Lung (tissue), 11 donors: ENCODE measurements at regions not wholly inside any gene's neighbourhood (a gene's known extent, or its start where the extent isn't known, plus 50 kb on each side); places are given as distances from the start of the nearest gene placed in this dataset.

Source experiments
- ATAC-seq: fragments of 200-7000 bp; cut with Tn5 transposase; one replicate; pipeline ENCODE4 v1.9.1; 2020; ENCODE audit warnings: moderate number of reproducible peaks; ENCODE audit not compliant: insufficient read depth, low FRiP score
- DNase-seq, 3 donors: peaks; one replicate each; pipeline ENCODE4 v3.0.0-alpha.2; 2013 to 2017
- H3K27ac ChIP-seq, 2 donors: one replicate each; pipeline ENCODE4 v1.5.1; 2013; ENCODE audit warnings: mild to moderate bottlenecking in 2 of 2, moderate library complexity in 2 of 2, control low read depth in 1 of 2, inconsistent platforms in 1 of 2, low read depth in 1 of 2, low read length in 1 of 2
- H3K27me3 ChIP-seq, 3 donors: one replicate each; pipeline ENCODE4 v1.5.1; 2013; ENCODE audit warnings: low read length in 2 of 3; ENCODE audit not compliant: control insufficient read depth in 3 of 3, insufficient read depth in 3 of 3
- H3K36me3 ChIP-seq, 4 donors: one replicate each; pipeline ENCODE4 v1.5.1; 2013; ENCODE audit warnings: low read length in 4 of 4, mild to moderate bottlenecking in 1 of 4, moderate library complexity in 1 of 4; ENCODE audit not compliant: control insufficient read depth in 4 of 4, insufficient read depth in 4 of 4
- H3K4me1 ChIP-seq, 5 donors: one replicate each; pipeline ENCODE4 v1.5.1; 2013; ENCODE audit warnings: low read length in 5 of 5, mild to moderate bottlenecking in 2 of 5, moderate library complexity in 1 of 5; ENCODE audit not compliant: control insufficient read depth in 5 of 5, insufficient read depth in 5 of 5
- H3K4me3 ChIP-seq: one replicate; pipeline ENCODE4 v1.5.1; 2013; ENCODE audit warnings: mild to moderate bottlenecking, control low read depth, moderate library complexity
- H3K9ac ChIP-seq, 2 donors: one replicate each; pipeline ENCODE4 v1.5.1; 2013; ENCODE audit warnings: low read length in 2 of 2, control low read depth in 1 of 2; ENCODE audit not compliant: insufficient read depth in 1 of 2
- H3K9me3 ChIP-seq, 4 donors: one replicate each; pipeline ENCODE4 v1.5.1; 2013; ENCODE audit warnings: low read length in 3 of 4, mild to moderate bottlenecking in 1 of 4, moderate library complexity in 1 of 4; ENCODE audit not compliant: control insufficient read depth in 4 of 4, insufficient read depth in 3 of 4
- CTCF ChIP-seq: IDR thresholded peaks from 2 replicates; pipeline ENCODE4 v1.5.1; 2012; ENCODE audit warnings: mild to moderate bottlenecking; ENCODE audit errors: control extremely low read depth, extremely low read depth
- WGBS, 2 donors: extraction: QIAGEN DNeasy Blood & Tissue Kit; methylation state at CpG; one replicate each; pipeline ENCODE4 v1.1.7; 2013; 5-methylcytosine and 5-hydroxymethylcytosine counted together
- donor health status: control.
- donor health status: control.
- donor health status: Bipolar disorder and iron deficiency.
- donor health status: healthy.
- donor health status: DM: yes; HTN: yes; CAD: no.

GRCh38 chr6:98627129-98627775 is 207.1 kb upstream of the POU3F2 start:
- no peaks in the 10 kb centered on the region for H3K36me3 ChIP-seq
- no peak overlapping the region for H3K4me3 ChIP-seq
- TF ChIP-seq CTCF: no peak
- no peak overlapping the region for H3K9ac ChIP-seq
- H3K27me3 ChIP-seq: no peaks in the 10 kb centered on the region
- peaks cover 0 to 3% (median 0%) of the 10 kb centered on the region in 4 donors for H3K9me3 ChIP-seq
- 63 to 67% methylated on average over 4 of the region's 4 CpGs for WGBS, 2 donors
- H3K4me1 ChIP-seq: no peaks in the 10 kb centered on the region
- no peak for DNase-seq
- no peak overlapping the region for H3K27ac ChIP-seq
- ATAC-seq: no peak

GRCh38 chr6:98633886-98634285 is 200.5 kb upstream of the POU3F2 start:
- no peaks in the 10 kb centered on the region for H3K9me3 ChIP-seq
- no peak overlapping the region for H3K27ac ChIP-seq
- H3K9ac ChIP-seq: no peak overlapping the region
- no peaks in the 10 kb centered on the region for H3K27me3 ChIP-seq
- no peak for TF ChIP-seq CTCF
- DNase-seq (no peak), ATAC-seq (no peak)
- H3K4me1 ChIP-seq: no peaks in the 10 kb centered on the region
- H3K4me3 ChIP-seq: no peak overlapping the region
- no peaks in the 10 kb centered on the region for H3K36me3 ChIP-seq

- ATAC-seq (no peak), DNase-seq (no peak)
- H3K9ac ChIP-seq: no peak overlapping the region
- H3K36me3 ChIP-seq: no peaks in the 10 kb centered on the region
- no peaks in the 10 kb centered on the region for H3K9me3 ChIP-seq
- no peaks in the 10 kb centered on the region for H3K27me3 ChIP-seq
- no peak overlapping the region for H3K27ac ChIP-seq
- TF ChIP-seq CTCF: no peak
- no peaks in the 10 kb centered on the region for H3K4me1 ChIP-seq
- H3K4me3 ChIP-seq: no peak overlapping the region
- WGBS, 2 donors: 57 to 59% methylated on average over 3 of the region's 3 CpGs
Observed at GRCh38 chr6:98634569-98634968, 199.8 kb upstream of the POU3F2 start.

- Histone ChIP-seq H3K36me3 (no peaks in the 10 kb centered on the region), H3K4me1 (no peaks in the 10 kb centered on the region), H3K9me3 (no peaks in the 10 kb centered on the region), H3K27me3 (no peaks in the 10 kb centered on the region), H3K4me3 (no peak overlapping the region), H3K9ac (no peak overlapping the region), H3K27ac (no peak overlapping the region)
- DNase-seq (no peak), ATAC-seq (no peak)
- WGBS, 2 donors: 84 to 95% methylated on average over 2 of the region's 2 CpGs
- no peak for TF ChIP-seq CTCF
Observed at GRCh38 chr6:98635191-98635590, 199.2 kb upstream of the POU3F2 start.
